H9 (cell line): ENCODE measurements at regions not wholly inside any gene's neighbourhood (a gene's known extent, or its start where the extent isn't known, plus 50 kb on each side); places are given as distances from the start of the nearest gene placed in this dataset.

ENCODE experiments used
- DNase-seq: peaks from one replicate; pipeline ENCODE4 v3.0.0-alpha.2; 2017
- H2AFZ ChIP-seq: one replicate; pipeline ENCODE4 v1.6.1; 2013; ENCODE audit warnings: mild to moderate bottlenecking, low read length, control low read depth, moderate library complexity
- H2AK5ac ChIP-seq: 2 replicates; pipeline ENCODE4 v1.6.1; 2013; ENCODE audit warnings: low read length, control low read depth, mixed read lengths; ENCODE audit not compliant: insufficient read length
- H2BK120ac ChIP-seq: one replicate; pipeline ENCODE4 v1.6.1; 2013; ENCODE audit warnings: low read depth, mild to moderate bottlenecking, low read length, control low read depth, inconsistent platforms; ENCODE audit not compliant: poor library complexity, severe bottlenecking
- H2BK12ac ChIP-seq: 2 replicates; pipeline ENCODE4 v1.6.1; 2013; ENCODE audit warnings: low read length, control low read depth, mixed read lengths, low read depth; ENCODE audit not compliant: insufficient read length
- H2BK15ac ChIP-seq: 2 replicates; pipeline ENCODE4 v1.6.1; 2013; ENCODE audit warnings: low read depth, low read length, control low read depth
- H2BK20ac ChIP-seq: one replicate; pipeline ENCODE4 v1.6.1; 2013; ENCODE audit warnings: low read depth, mild to moderate bottlenecking, low read length, control low read depth, inconsistent platforms; ENCODE audit not compliant: poor library complexity, severe bottlenecking
- H2BK5ac ChIP-seq: 2 replicates; pipeline ENCODE4 v1.6.1; 2013; ENCODE audit warnings: low read length, control low read depth, mixed read lengths; ENCODE audit not compliant: insufficient read length
- H3K14ac ChIP-seq: 2 replicates; pipeline ENCODE4 v1.6.1; 2013; ENCODE audit warnings: low read length, control low read depth; ENCODE audit not compliant: insufficient read depth
- H3K18ac ChIP-seq: 2 replicates; pipeline ENCODE4 v1.6.1; 2013; ENCODE audit warnings: low read depth, mild to moderate bottlenecking, mixed read lengths, low read length, control low read depth; ENCODE audit not compliant: insufficient read length
- H3K23ac ChIP-seq: 2 replicates; pipeline ENCODE4 v1.6.1; 2013; ENCODE audit warnings: low read length, control low read depth, mixed read lengths, low read depth; ENCODE audit not compliant: insufficient read length
- H3K23me2 ChIP-seq: 2 replicates; pipeline ENCODE4 v1.6.1; 2013; ENCODE audit warnings: low read depth, mild to moderate bottlenecking, mixed read lengths, low read length, control low read depth; ENCODE audit not compliant: insufficient read length, poor library complexity, severe bottlenecking
- H3K27ac ChIP-seq: 2 replicates; pipeline ENCODE4 v1.5.1; 2013; ENCODE audit warnings: low read length, control low read depth, mixed read lengths, low read depth; ENCODE audit not compliant: insufficient read length
- H3K27me3 ChIP-seq: 2 replicates; pipeline ENCODE4 v1.6.1; 2013; ENCODE audit warnings: low read length, control low read depth, inconsistent platforms; ENCODE audit not compliant: insufficient read depth
- H3K4ac ChIP-seq: 2 replicates; pipeline ENCODE4 v1.6.1; 2013; ENCODE audit warnings: low read depth, mild to moderate bottlenecking, control low read depth, inconsistent platforms, low read length, moderate library complexity
- H3K4me1 ChIP-seq: 2 replicates; pipeline ENCODE4 v1.6.1; 2013; ENCODE audit warnings: low read length, control low read depth, inconsistent platforms; ENCODE audit not compliant: insufficient read depth
- H3K4me2 ChIP-seq: 2 replicates; pipeline ENCODE4 v1.6.1; 2013; ENCODE audit warnings: low read length, control low read depth, mixed read lengths; ENCODE audit not compliant: insufficient read length, insufficient read depth
- H3K56ac ChIP-seq: 2 replicates; pipeline ENCODE4 v1.6.1; 2013; ENCODE audit warnings: low read depth, mild to moderate bottlenecking, mixed read lengths, low read length, control low read depth; ENCODE audit not compliant: insufficient read length
- H3K79me1 ChIP-seq: 2 replicates; pipeline ENCODE4 v1.6.1; 2013; ENCODE audit warnings: low read depth, mild to moderate bottlenecking, moderate library complexity, low read length, control low read depth, inconsistent platforms; ENCODE audit not compliant: insufficient read depth, poor library complexity, severe bottlenecking
- H3K79me2 ChIP-seq: 2 replicates; pipeline ENCODE4 v1.6.1; 2013; ENCODE audit warnings: low read length, control low read depth, inconsistent platforms; ENCODE audit not compliant: insufficient read depth
- H3K9ac ChIP-seq: 2 replicates; pipeline ENCODE4 v1.6.1; 2013; ENCODE audit warnings: low read length, control low read depth, mixed read lengths; ENCODE audit not compliant: insufficient read length; ENCODE audit errors: extremely low read depth
- H3K9me3 ChIP-seq: one replicate; pipeline ENCODE4 v1.6.1; 2013; ENCODE audit warnings: low read depth, low read length, inconsistent platforms; ENCODE audit not compliant: control insufficient read depth
- H3T11ph ChIP-seq: one replicate; pipeline ENCODE4 v1.6.1; 2013; ENCODE audit warnings: mild to moderate bottlenecking, low read length, control low read depth, inconsistent platforms
- H4K20me1 ChIP-seq: one replicate; pipeline ENCODE4 v1.6.1; 2013; ENCODE audit not compliant: control insufficient read depth, insufficient read length, insufficient read depth
- H4K5ac ChIP-seq: 2 replicates; pipeline ENCODE4 v1.6.1; 2013; ENCODE audit warnings: low read depth, mild to moderate bottlenecking, mixed read lengths, low read length, control low read depth; ENCODE audit not compliant: insufficient read length
- H4K8ac ChIP-seq: replicated peaks from 2 replicates; pipeline ENCODE4 v1.6.1; 2013; ENCODE audit warnings: low read length, control low read depth, mixed read lengths, low read depth; ENCODE audit not compliant: insufficient read length
- H4K91ac ChIP-seq: 2 replicates; pipeline ENCODE4 v1.6.1; 2013; ENCODE audit warnings: low read depth, mild to moderate bottlenecking, moderate library complexity, mixed read lengths, low read length, control low read depth; ENCODE audit not compliant: insufficient read length
- H3K27ac Mint-ChIP-seq, 3 experiments: 2 replicates in 2 of 3; 3 replicates in 1 of 3; pipeline ENCODE4 v1.8.0; 2020 to 2021; ENCODE audit warnings: mixed read lengths in 3 of 3, mild to moderate bottlenecking in 1 of 3, moderate library complexity in 1 of 3
- H3K27me3 Mint-ChIP-seq: 2 replicates; pipeline ENCODE4 v1.8.0; 2021; ENCODE audit warnings: low read depth, mild to moderate bottlenecking, moderate library complexity, mixed read lengths
- H3K36me3 Mint-ChIP-seq, 3 experiments: 2 replicates in 2 of 3; 3 replicates in 1 of 3; pipeline ENCODE4 v1.8.0; 2020 to 2021; ENCODE audit warnings: low read depth in 3 of 3, mixed read lengths in 3 of 3; ENCODE audit not compliant: insufficient read depth in 1 of 3
- H3K4me1 Mint-ChIP-seq, 2 experiments: 2 replicates each; pipeline ENCODE4 v1.8.0; 2020; ENCODE audit warnings: mixed read lengths in 2 of 2
- H3K4me3 Mint-ChIP-seq, 2 experiments: 2 replicates in 1 of 2; 3 replicates in 1 of 2; pipeline ENCODE4 v1.8.0; 2020 to 2021; ENCODE audit warnings: mild to moderate bottlenecking in 2 of 2, mixed read lengths in 2 of 2, moderate library complexity in 1 of 2
- H3K9me3 Mint-ChIP-seq, 2 experiments: 2 replicates in 1 of 2; 3 replicates in 1 of 2; pipeline ENCODE4 v1.8.0; 2020; ENCODE audit warnings: mild to moderate bottlenecking in 2 of 2, mixed read lengths in 2 of 2, moderate library complexity in 1 of 2
- CTCF ChIP-seq: fragments of 200-600 bp; sonication (generic); conservative IDR thresholded peaks from 3 replicates; pipeline ENCODE4 v1.8.0; 2021; ENCODE audit warnings: antibody characterized with exemption, mild to moderate bottlenecking
- WGBS: extraction: QIAGEN DNeasy Blood & Tissue Kit; methylation state at CpG from one replicate; pipeline ENCODE4 v1.1.7; 2013; ENCODE audit warnings: missing lambda C conversion rate, low lambda C conversion rate, mixed read lengths; ENCODE audit not compliant: insufficient read length; ENCODE audit errors: extremely low coverage; 5-methylcytosine and 5-hydroxymethylcytosine counted together

- peaks cover 0 to under 1% of the 10 kb centered on the region in 2 experiments; a peak in 1 of 4 replicates for H3K4me1 Mint-ChIP-seq
- WGBS: no CpG with 5 or more reads among the region's 5 CpGs
- no peaks in the 10 kb centered on the region for H3K9me3 ChIP-seq
- no peak overlapping the region for H2BK120ac ChIP-seq
- no peak overlapping the region for H2BK5ac ChIP-seq
- H3K14ac ChIP-seq: no peak overlapping the region
- H4K5ac ChIP-seq: no peak overlapping the region
- no peak overlapping the region for H3K9ac ChIP-seq
- H3K4me1 ChIP-seq: no peaks in the 10 kb centered on the region
- no peaks in the 10 kb centered on the region for H3K27me3 ChIP-seq
- H3T11ph ChIP-seq: no peak overlapping the region
- no peak overlapping the region for H3K4me2 ChIP-seq
- no peak for DNase-seq
- H4K8ac ChIP-seq: no peak overlapping the region
- H3K23ac ChIP-seq: no peak overlapping the region
- no peak for TF ChIP-seq CTCF
- H2BK12ac ChIP-seq: no peak overlapping the region
- H3K27ac Mint-ChIP-seq: no peak overlapping the region
- peaks cover 26 to 29% of the 10 kb centered on the region in 2 experiments for H3K9me3 Mint-ChIP-seq
- H3K23me2 ChIP-seq: no peaks in the 10 kb centered on the region
- no peaks in the 10 kb centered on the region for H3K79me2 ChIP-seq
- no peaks in the 10 kb centered on the region for H4K20me1 ChIP-seq
- H3K27ac ChIP-seq: no peak overlapping the region
- no peak overlapping the region for H2BK15ac ChIP-seq
- H2AFZ ChIP-seq: no peak overlapping the region
- no peak overlapping the region for H3K4me3 Mint-ChIP-seq
- H3K27me3 Mint-ChIP-seq: no peaks in the 10 kb centered on the region
- H3K4ac ChIP-seq: no peak overlapping the region
- H3K18ac ChIP-seq: no peak overlapping the region
- no peaks in the 10 kb centered on the region for H3K79me1 ChIP-seq
- no peak overlapping the region for H2AK5ac ChIP-seq
- H3K56ac ChIP-seq: no peak overlapping the region
- peaks cover 8 to 31% (median 19%) of the 10 kb centered on the region in 3 experiments; a peak in 6 of 7 replicates for H3K36me3 Mint-ChIP-seq
- no peak overlapping the region for H4K91ac ChIP-seq
- H2BK20ac ChIP-seq: no peak overlapping the region
Observed at GRCh38 chr4:188911199-188911598, 772.0 kb downstream of the TRIML1 start.
